Suprapubic skin (tissue), 3 donors: ENCODE measurements at regions not wholly inside any gene's neighbourhood (a gene's known extent, or its start where the extent isn't known, plus 50 kb on each side); places are given as distances from the start of the nearest gene placed in this dataset.

Source experiments
- POLR2AphosphoS5 ChIP-seq, 3 donors: sonication (generic); formaldehyde crosslinking; IDR thresholded peaks; one replicate each; pipeline ENCODE4 v1.6.1; 2017; ENCODE audit warnings: antibody characterized with exemption in 3 of 3
- TF ChIP-seq, protein P1 (sequence below), 2 donors: fragments of 200-600 bp in 1 of 2; fragments of 450-650 bp in 1 of 2; sonication (generic) in 1 of 2; IDR thresholded peaks; one replicate each; pipeline ENCODE4 v1.5.1; 2016 to 2019; ENCODE audit warnings: antibody characterized with exemption in 2 of 2, mild to moderate bottlenecking in 1 of 2, moderate library complexity in 1 of 2

DNA sequence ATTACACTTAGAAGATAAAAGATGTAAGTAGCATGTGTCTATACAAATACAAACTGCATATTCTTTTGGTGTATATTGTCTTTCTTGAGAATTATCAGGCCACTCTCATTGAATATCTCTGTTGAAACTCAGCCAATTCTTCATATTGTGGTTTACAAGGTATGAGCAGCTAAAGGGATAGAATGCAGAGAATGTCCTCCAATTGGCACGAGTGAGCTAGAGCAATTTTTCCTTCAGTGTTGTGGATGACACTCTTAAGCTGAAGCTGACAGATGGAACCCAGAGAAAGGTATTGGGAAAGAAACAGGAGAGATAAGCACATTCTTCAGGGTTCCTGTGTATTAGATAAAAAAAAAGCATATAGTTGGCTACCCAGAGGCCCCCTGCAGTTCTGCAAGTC lies 453.1 kb downstream of the EPHA3 start:
- no peak for TF ChIP-seq POLR2AphosphoS5 (IDR thresholded peaks at IDR 0.05)
- TF ChIP-seq, protein P1, sequence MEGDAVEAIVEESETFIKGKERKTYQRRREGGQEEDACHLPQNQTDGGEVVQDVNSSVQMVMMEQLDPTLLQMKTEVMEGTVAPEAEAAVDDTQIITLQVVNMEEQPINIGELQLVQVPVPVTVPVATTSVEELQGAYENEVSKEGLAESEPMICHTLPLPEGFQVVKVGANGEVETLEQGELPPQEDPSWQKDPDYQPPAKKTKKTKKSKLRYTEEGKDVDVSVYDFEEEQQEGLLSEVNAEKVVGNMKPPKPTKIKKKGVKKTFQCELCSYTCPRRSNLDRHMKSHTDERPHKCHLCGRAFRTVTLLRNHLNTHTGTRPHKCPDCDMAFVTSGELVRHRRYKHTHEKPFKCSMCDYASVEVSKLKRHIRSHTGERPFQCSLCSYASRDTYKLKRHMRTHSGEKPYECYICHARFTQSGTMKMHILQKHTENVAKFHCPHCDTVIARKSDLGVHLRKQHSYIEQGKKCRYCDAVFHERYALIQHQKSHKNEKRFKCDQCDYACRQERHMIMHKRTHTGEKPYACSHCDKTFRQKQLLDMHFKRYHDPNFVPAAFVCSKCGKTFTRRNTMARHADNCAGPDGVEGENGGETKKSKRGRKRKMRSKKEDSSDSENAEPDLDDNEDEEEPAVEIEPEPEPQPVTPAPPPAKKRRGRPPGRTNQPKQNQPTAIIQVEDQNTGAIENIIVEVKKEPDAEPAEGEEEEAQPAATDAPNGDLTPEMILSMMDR (IDR thresholded peaks at IDR 0.05) = no peak
